DND-41 (cell line): ENCODE measurements at regions not wholly inside any gene's neighbourhood (a gene's known extent, or its start where the extent isn't known, plus 50 kb on each side); places are given as distances from the start of the nearest gene placed in this dataset.

Source experiments
- ATAC-seq: fragments of 200-7000 bp; cut with Tn5 transposase; 3 replicates; pipeline ENCODE4 v1.9.1; 2021; ENCODE audit warnings: low read depth; ENCODE audit not compliant: insufficient read depth
- DNase-seq: peaks from one replicate; pipeline ENCODE4 v3.0.0-alpha.2; 2020
- H2AFZ ChIP-seq: 2 replicates; pipeline ENCODE4 v1.6.0; 2012; ENCODE audit warnings: low read depth, low read length
- H3K27ac ChIP-seq: 2 replicates; pipeline ENCODE4 v1.5.1; 2012; ENCODE audit warnings: low read length, inconsistent platforms
- H3K27me3 ChIP-seq: fragments of 200-600 bp; sonication (generic); 2 replicates; pipeline ENCODE4 v1.6.0; 2012; ENCODE audit warnings: low read length, mild to moderate bottlenecking, inconsistent platforms; ENCODE audit not compliant: insufficient read depth, poor library complexity
- H3K36me3 ChIP-seq: 2 replicates; pipeline ENCODE4 v1.5.1; 2012; ENCODE audit warnings: low read length, inconsistent platforms; ENCODE audit not compliant: insufficient read depth
- H3K4me1 ChIP-seq: 2 replicates; pipeline ENCODE4 v1.5.1; 2012; ENCODE audit warnings: mild to moderate bottlenecking, low read length; ENCODE audit not compliant: insufficient read depth
- H3K4me2 ChIP-seq: 2 replicates; pipeline ENCODE4 v1.6.0; 2012; ENCODE audit warnings: mild to moderate bottlenecking, moderate library complexity, low read length, inconsistent platforms; ENCODE audit not compliant: insufficient read depth
- H3K4me3 ChIP-seq, 2 experiments: fragments of 200-600 bp in 1 of 2; shearing (Covaris generic) in 1 of 2; 2 replicates each; pipeline ENCODE4 v1.5.1; 2012 to 2016; ENCODE audit warnings: inconsistent platforms in 2 of 2, low read length in 2 of 2, mild to moderate bottlenecking in 2 of 2, low read depth in 1 of 2, moderate library complexity in 1 of 2
- H3K79me2 ChIP-seq: 2 replicates; pipeline ENCODE4 v1.6.0; 2012; ENCODE audit warnings: low read length, inconsistent platforms; ENCODE audit not compliant: insufficient read depth
- H3K9ac ChIP-seq: 2 replicates; pipeline ENCODE4 v1.6.0; 2012; ENCODE audit warnings: low read depth, mild to moderate bottlenecking, inconsistent platforms, low read length, moderate library complexity
- H3K9me3 ChIP-seq: 2 replicates; pipeline ENCODE4 v1.5.1; 2012; ENCODE audit warnings: low read length, moderate library complexity, mild to moderate bottlenecking, inconsistent platforms; ENCODE audit not compliant: insufficient read depth, severe bottlenecking
- H4K20me1 ChIP-seq: 2 replicates; pipeline ENCODE4 v1.6.0; 2012; ENCODE audit warnings: low read length; ENCODE audit not compliant: insufficient read depth
- CTCF ChIP-seq: IDR thresholded peaks from 2 replicates; pipeline ENCODE4 v1.5.1; 2012; ENCODE audit warnings: borderline replicate concordance, low read length, moderate library complexity, mild to moderate bottlenecking; ENCODE audit not compliant: poor library complexity, severe bottlenecking; ENCODE audit errors: extremely low read depth
- EZH2 ChIP-seq: IDR thresholded peaks from 3 replicates; pipeline ENCODE4 v1.6.1; 2012; ENCODE audit warnings: borderline replicate concordance, low read depth, mild to moderate bottlenecking, moderate library complexity, low read length, inconsistent platforms; ENCODE audit not compliant: severe bottlenecking

- no peak for TF ChIP-seq EZH2
- no peak for TF ChIP-seq CTCF
- no peak for ATAC-seq
These were observed 126.3 kb upstream of the OSR1 start for GRCh38 chr2:19484736-19485135.

GRCh38 chr2:19480673-19481072, 122.2 kb upstream of the OSR1 start:
- H3K9ac ChIP-seq, result no peak overlapping the region
- H3K4me1 ChIP-seq, result no peaks in the 10 kb centered on the region
- DNase-seq, result no peak
- no peak overlapping the region for H3K4me2 ChIP-seq
- no peak overlapping the region for H3K4me3 ChIP-seq
- no peaks in the 10 kb centered on the region for H3K36me3 ChIP-seq
- no peak for ATAC-seq
- H2AFZ ChIP-seq, result no peak overlapping the region
- no peak overlapping the region for H3K27ac ChIP-seq
- TF ChIP-seq CTCF (no peak), EZH2 (no peak)
- H4K20me1 ChIP-seq, result no peaks in the 10 kb centered on the region
- no peaks in the 10 kb centered on the region for H3K79me2 ChIP-seq
- peaks cover 11% of the 10 kb centered on the region for H3K27me3 ChIP-seq
- H3K9me3 ChIP-seq, result no peaks in the 10 kb centered on the region

More at GRCh38 chr2:19484736-19485135, 126.3 kb upstream of the OSR1 start:
- Histone ChIP-seq H3K79me2 (no peaks in the 10 kb centered on the region), H3K4me3 (no peak overlapping the region), H3K4me2 (no peak overlapping the region), H3K27ac (no peak overlapping the region), H2AFZ (no peak overlapping the region), H3K9me3 (no peaks in the 10 kb centered on the region), H3K27me3 (peaks cover 4% of the 10 kb centered on the region), H3K9ac (no peak overlapping the region), H3K4me1 (no peaks in the 10 kb centered on the region), H4K20me1 (no peaks in the 10 kb centered on the region), H3K36me3 (no peaks in the 10 kb centered on the region)
- DNase-seq, result no peak

- Histone ChIP-seq H3K9me3 (no peaks in the 10 kb centered on the region), H3K36me3 (no peaks in the 10 kb centered on the region), H3K27ac (no peak overlapping the region), H3K4me3 (no peak overlapping the region), H3K79me2 (no peaks in the 10 kb centered on the region), H3K27me3 (peaks cover 14% of the 10 kb centered on the region), H4K20me1 (no peaks in the 10 kb centered on the region), H3K9ac (no peak overlapping the region), H2AFZ (no peak overlapping the region), H3K4me1 (peaks cover 3% of the 10 kb centered on the region; the same call in 1 of the 2 replicates), H3K4me2 (no peak overlapping the region)
- DNase-seq, result no peak
- no peak for ATAC-seq
- TF ChIP-seq CTCF (no peak), EZH2 (no peak)
These were observed 121.2 kb upstream of the OSR1 start for GRCh38 chr2:19479666-19480065.

GRCh38 chr2:19478409-19478808, 120.0 kb upstream of the OSR1 start:
- Histone ChIP-seq H3K9me3 (no peaks in the 10 kb centered on the region), H3K36me3 (no peaks in the 10 kb centered on the region), H2AFZ (no peak overlapping the region), H3K9ac (no peak overlapping the region), H3K79me2 (no peaks in the 10 kb centered on the region), H3K4me2 (no peak overlapping the region), H3K4me3 (no peak overlapping the region), H3K27ac (no peak overlapping the region), H3K27me3 (peaks cover 16% of the 10 kb centered on the region), H3K4me1 (peaks cover 16% of the 10 kb centered on the region), H4K20me1 (peaks cover 4% of the 10 kb centered on the region; the same call in 1 of the 2 replicates)
- no peak for TF ChIP-seq EZH2
- no peak for TF ChIP-seq CTCF
- ATAC-seq, result no peak
- no peak for DNase-seq
